Uterus (tissue), 2 donors: ENCODE measurements at regions not wholly inside any gene's neighbourhood (a gene's known extent, or its start where the extent isn't known, plus 50 kb on each side); places are given as distances from the start of the nearest gene placed in this dataset.

Experiments used
- POLR2A ChIP-seq, 2 donors: fragments of 450-650 bp; IDR thresholded peaks; one replicate each; pipeline ENCODE4 v1.6.1; 2016; ENCODE audit warnings: antibody characterized with exemption in 2 of 2, mild to moderate bottlenecking in 1 of 2, moderate library complexity in 1 of 2
- TF ChIP-seq, protein P1 (sequence below), 4 experiments: fragments of 200-600 bp in 2 of 4; fragments of 450-650 bp in 2 of 4; sonication (generic) in 2 of 4; IDR thresholded peaks; one replicate each; pipeline ENCODE4 v1.5.1; 2016 to 2019; ENCODE audit warnings: antibody characterized with exemption in 4 of 4, mild to moderate bottlenecking in 2 of 4, moderate library complexity in 1 of 4

DNA sequence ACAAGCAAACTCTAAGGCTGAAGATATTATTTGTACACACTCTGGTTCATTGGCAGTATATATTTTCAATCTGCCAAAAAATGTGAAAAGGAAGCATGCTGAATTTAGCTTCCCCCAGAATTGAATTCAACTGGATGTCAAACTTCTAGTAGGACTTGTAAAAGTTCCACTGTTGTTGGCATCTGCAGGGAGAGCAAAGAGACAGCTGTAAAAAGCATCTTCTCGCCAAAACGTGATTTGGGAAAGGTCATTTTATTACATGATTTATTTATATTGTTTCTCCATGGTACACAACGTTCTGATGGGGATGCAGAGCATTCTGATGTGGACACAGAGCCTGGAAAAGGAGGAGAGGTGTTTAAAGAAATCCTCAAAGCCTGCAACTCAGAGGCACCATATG is 196.7 kb upstream of the ADAMTS9 start:
- TF ChIP-seq, protein P1, sequence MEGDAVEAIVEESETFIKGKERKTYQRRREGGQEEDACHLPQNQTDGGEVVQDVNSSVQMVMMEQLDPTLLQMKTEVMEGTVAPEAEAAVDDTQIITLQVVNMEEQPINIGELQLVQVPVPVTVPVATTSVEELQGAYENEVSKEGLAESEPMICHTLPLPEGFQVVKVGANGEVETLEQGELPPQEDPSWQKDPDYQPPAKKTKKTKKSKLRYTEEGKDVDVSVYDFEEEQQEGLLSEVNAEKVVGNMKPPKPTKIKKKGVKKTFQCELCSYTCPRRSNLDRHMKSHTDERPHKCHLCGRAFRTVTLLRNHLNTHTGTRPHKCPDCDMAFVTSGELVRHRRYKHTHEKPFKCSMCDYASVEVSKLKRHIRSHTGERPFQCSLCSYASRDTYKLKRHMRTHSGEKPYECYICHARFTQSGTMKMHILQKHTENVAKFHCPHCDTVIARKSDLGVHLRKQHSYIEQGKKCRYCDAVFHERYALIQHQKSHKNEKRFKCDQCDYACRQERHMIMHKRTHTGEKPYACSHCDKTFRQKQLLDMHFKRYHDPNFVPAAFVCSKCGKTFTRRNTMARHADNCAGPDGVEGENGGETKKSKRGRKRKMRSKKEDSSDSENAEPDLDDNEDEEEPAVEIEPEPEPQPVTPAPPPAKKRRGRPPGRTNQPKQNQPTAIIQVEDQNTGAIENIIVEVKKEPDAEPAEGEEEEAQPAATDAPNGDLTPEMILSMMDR (IDR thresholded peaks at IDR 0.05), result no peak
- no peak for TF ChIP-seq POLR2A (IDR thresholded peaks at IDR 0.05)
